Activated CD4-positive, alpha-beta T cell treated with anti-CD3 and anti-CD28 coated beads for 4 hours (primary cell): ENCODE measurements at regions not wholly inside any gene's neighbourhood (a gene's known extent, or its start where the extent isn't known, plus 50 kb on each side); places are given as distances from the start of the nearest gene placed in this dataset.
"Not testable (repeated sequence)": the region's sequence is repeated elsewhere in the genome, so short reads cannot be mapped to it uniquely, and the experiment has no call there.

Experiments used
- DNase-seq, 2 donors: peaks; one replicate each; pipeline ENCODE4 v3.0.0-alpha.2; 2020

- no peak for DNase-seq
Measured at GRCh38 chr13:50159607-50160006, 144.4 kb downstream of the KCNRG start.

GRCh38 chr13:50161052-50161451 is 145.8 kb downstream of the KCNRG start:
- no peak for DNase-seq

- DNase-seq: no peak
Measured at GRCh38 chr13:50162001-50162400, 146.8 kb downstream of the KCNRG start.

- no peak for DNase-seq
Measured at GRCh38 chr13:50162567-50162966, 147.3 kb downstream of the KCNRG start.

- no peak for DNase-seq
Measured at GRCh38 chr13:50167224-50167947, 152.1 kb downstream of the KCNRG start.

GRCh38 chr13:50167967-50168366 is 152.7 kb downstream of the KCNRG start:
- DNase-seq: no peak

GRCh38 chr13:50168786-50169185 is 153.5 kb downstream of the KCNRG start:
- DNase-seq: no peak

- no peak for DNase-seq
Measured at GRCh38 chr13:50170447-50171037, 155.3 kb downstream of the KCNRG start.

GRCh38 chr13:50171590-50172282 is 156.5 kb downstream of the KCNRG start:
- no peak for DNase-seq

- not testable (repeated sequence) for DNase-seq
Measured at GRCh38 chr13:50173045-50173444, 157.8 kb downstream of the KCNRG start.

- DNase-seq: no peak
Measured at GRCh38 chr13:50174630-50175029, 159.4 kb downstream of the KCNRG start.

- DNase-seq: no peak
Measured at GRCh38 chr13:50179977-50180376, 164.7 kb downstream of the KCNRG start.

- DNase-seq: not testable (repeated sequence)
Measured at GRCh38 chr13:50185769-50186763, 170.8 kb downstream of the KCNRG start.

- DNase-seq: no peak
Measured at GRCh38 chr13:50187352-50188029, 172.2 kb downstream of the KCNRG start.

- no peak for DNase-seq
Measured at GRCh38 chr13:50188696-50189095, 173.5 kb downstream of the KCNRG start.

GRCh38 chr13:50189450-50189849 is 174.2 kb downstream of the KCNRG start:
- no peak for DNase-seq

- DNase-seq: no peak
Measured at GRCh38 chr13:50191004-50191403, 175.8 kb downstream of the KCNRG start.

- no peak for DNase-seq
Measured at GRCh38 chr13:50192272-50192813, 177.1 kb downstream of the KCNRG start.

- no peak for DNase-seq
Measured at GRCh38 chr13:50195045-50195444, 179.8 kb downstream of the KCNRG start.

- DNase-seq: no peak
Measured at GRCh38 chr13:50196118-50196517, 180.9 kb downstream of the KCNRG start.

- no peak for DNase-seq
Measured at GRCh38 chr13:50197705-50198104, 182.5 kb downstream of the KCNRG start.

GRCh38 chr13:50198508-50198907 is 183.3 kb downstream of the KCNRG start:
- no peak for DNase-seq
